ENCODE measurements at regions not wholly inside any gene's neighbourhood (a gene's known extent, or its start where the extent isn't known, plus 50 kb on each side); places are given as distances from the start of the nearest gene placed in this dataset.
"Not testable (repeated sequence)": the region's sequence is repeated elsewhere in the genome, so short reads cannot be mapped to it uniquely, and the experiment has no call there.

- not testable (repeated sequence) for DNase-seq (ENCODE audit: low read depth)
Measured at GRCh38 chr17:36695710-36696109, 94.3 kb downstream of the MRM1 start.

DNA sequence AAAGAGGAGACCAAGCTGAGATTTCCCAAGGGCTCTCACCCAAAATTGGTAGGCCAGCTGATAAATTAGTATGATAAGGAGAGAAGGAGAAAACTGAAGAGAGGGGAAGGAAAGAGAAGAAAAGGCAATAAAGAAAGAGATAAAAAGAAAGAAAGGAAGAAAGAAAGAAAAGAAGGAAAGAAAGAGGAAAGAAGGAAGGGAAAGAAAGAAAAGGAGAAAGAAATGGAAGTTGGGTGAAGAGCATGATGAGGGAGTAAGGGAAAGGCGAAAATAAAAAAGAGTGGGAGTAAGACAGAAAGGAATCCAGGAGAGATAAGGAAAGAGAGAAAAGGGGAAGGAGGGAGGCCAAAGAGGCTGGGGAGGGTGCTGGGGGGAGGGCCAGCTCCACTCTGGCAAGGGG lies 95.4 kb downstream of the MRM1 start:
- no peak for DNase-seq (ENCODE audit: low read depth)

GRCh38 chr17:36697903-36698530 lies 96.6 kb downstream of the MRM1 start:
- no peak for DNase-seq (ENCODE audit: low read depth)

GRCh38 chr17:36701429-36702099 lies 100.2 kb downstream of the MRM1 start:
- DNase-seq (ENCODE audit: low read depth), result no peak

- DNase-seq (ENCODE audit: low read depth), result no peak
Measured at GRCh38 chr17:36702636-36703035, 101.3 kb downstream of the MRM1 start.

GRCh38 chr17:36703860-36704266 lies 102.5 kb downstream of the MRM1 start:
- DNase-seq (ENCODE audit: low read depth), result no peak

- no peak for DNase-seq (ENCODE audit: low read depth)
Measured at GRCh38 chr17:36705283-36705795, 104.0 kb downstream of the MRM1 start.

GRCh38 chr17:36705874-36706731 lies 104.7 kb downstream of the MRM1 start:
- DNase-seq (ENCODE audit: low read depth), result no peak

- no peak for DNase-seq (ENCODE audit: low read depth)
Measured at GRCh38 chr17:36707904-36708303, 106.5 kb downstream of the MRM1 start.

GRCh38 chr17:36714789-36715188 lies 113.4 kb downstream of the MRM1 start:
- no peak for DNase-seq (ENCODE audit: low read depth)

DNA sequence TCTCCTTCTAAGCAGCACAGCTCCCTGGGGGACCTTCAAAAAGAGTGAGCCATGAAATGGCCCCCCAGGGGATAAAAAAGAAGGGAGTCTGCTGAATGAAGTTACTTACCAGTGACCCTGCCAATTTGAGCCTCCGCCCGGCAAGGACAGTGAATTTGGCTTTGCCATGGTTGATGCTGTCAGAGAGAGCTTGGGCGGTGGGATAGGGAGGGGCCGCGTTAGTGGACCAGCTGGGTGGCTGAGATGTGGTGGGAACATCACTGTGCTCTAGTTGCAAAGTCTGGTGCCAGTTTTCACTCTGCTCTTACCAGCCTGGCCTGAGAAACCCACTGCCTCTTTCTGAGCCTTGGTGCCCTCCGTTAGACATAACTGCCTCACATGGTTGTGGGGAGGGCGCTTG lies 114.6 kb downstream of the MRM1 start:
- DNase-seq (ENCODE audit: low read depth), result no peak

GRCh38 chr17:36717088-36717487 lies 115.7 kb downstream of the MRM1 start:
- no peak for DNase-seq (ENCODE audit: low read depth)

GRCh38 chr17:36720131-36720530 lies 118.7 kb downstream of the MRM1 start:
- no peak for DNase-seq (ENCODE audit: low read depth)

DNA sequence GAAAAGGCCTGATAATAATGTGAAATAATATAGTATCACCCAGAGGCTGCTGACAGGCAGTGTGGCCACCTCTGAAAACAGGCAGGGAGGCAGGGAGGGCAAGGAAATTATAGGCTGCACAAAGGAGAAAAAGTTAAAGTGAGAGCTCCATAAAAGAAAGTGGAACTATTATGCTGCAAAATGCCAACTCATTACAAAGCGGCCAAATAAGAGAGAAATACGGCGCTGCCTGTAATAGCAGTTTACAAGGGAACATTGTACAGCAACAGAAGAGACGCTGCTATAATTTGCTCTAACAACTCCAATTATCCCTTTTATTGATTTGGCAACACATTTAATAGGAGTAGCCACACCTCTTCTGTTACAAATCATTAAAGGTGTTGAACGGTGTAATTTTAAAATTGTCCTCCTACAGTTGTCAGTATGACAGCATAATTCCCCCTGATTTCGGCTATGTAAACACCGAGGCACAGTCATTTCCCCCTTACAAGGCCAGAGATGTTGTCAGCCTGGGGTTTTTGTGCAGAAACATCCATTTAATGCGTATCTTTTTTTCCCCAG lies 120.3 kb downstream of the MRM1 start:
- no peak for DNase-seq (ENCODE audit: low read depth)

- no peak for DNase-seq (ENCODE audit: low read depth)
Measured at GRCh38 chr17:36722121-36722902, 120.9 kb downstream of the MRM1 start.

DNA sequence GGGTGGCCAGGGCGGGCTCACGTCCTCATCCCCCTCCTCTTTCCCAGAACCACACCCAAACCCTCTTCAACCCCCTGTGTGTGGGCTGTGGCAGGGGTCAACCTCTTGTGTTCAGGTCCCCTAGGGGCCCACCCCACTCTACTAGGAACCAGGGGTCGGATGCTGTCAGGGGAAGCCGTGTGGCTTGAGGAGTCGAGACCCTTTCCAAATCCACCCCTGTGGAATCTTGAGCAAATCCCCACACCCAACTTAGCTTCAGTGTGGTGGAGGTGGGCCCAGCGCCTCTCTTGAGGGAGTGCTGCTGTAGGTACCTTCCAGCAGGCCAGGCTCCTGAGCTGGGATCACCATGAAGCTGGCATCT lies 121.5 kb downstream of the MRM1 start:
- DNase-seq (ENCODE audit: low read depth), result no peak

DNA sequence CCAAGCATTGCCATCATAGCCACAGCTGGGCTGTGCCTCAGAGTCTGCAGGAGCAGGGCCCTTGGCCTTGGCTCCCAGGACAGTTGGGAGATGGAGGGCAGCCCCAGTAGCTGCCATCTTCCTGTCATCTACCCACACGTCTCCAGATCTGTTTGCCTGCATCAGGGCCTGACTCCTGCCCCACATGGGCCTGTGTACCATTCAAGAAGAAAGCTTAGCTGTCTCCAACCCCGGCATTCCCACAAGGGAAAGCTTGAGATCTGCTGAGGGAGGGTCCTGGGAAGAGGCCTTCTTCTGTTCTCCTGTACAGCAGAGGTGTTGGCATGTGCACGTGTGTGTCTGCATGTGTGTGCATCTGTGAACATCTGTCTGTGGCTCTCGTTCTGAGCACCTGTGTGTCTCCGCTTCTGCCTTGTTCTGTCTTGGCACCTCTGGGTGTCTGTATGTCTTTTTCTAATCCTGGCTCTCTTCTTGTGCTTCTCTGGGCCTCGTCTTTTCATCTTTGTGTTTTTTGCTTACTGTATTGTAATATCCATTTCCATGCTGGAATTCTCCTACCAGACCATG lies 122.2 kb downstream of the MRM1 start:
- no peak for DNase-seq (ENCODE audit: low read depth)

DNA sequence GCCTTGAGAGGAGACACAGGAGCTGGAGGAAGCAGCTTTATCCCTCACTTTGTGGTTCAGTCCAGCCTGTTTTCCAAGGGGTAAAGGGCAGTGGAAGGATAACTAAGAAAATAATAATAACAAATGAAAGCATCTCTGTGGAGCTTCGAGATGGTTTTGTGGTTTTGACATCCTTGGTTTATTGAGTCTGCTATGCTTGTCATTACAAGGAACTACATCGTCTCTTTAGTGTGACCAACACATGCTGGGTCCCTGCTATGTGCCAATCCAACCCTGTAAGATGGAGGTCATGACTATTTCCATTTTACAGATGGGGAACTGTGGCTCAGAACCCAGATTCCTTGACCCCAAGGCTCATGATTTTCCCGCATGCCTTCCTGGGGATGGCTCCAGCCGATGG lies 124.8 kb downstream of the MRM1 start:
- DNase-seq (ENCODE audit: low read depth), result no peak

- DNase-seq (ENCODE audit: low read depth), result no peak
Measured at GRCh38 chr17:36727052-36727451, 125.7 kb downstream of the MRM1 start.

DNA sequence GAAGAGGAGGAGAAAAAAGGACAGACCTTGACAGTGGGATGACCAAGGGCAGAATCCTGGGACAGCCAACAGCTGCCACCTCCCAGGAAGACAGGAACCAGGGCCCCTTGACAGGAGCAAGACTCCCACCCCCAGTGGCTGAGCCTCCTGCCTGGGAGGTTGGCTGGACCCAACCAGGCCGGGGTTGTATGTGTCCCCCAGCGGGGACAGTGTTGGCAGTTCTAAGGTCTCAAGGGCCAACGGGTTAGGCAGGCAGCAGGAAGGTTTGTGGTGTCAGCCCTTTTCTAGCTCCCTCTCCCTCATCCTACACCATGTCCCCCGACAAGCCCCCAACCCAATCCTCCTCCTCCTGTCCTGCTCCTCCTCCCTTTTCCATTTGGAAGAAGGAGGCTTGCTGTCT lies 126.2 kb downstream of the MRM1 start:
- DNase-seq (ENCODE audit: low read depth), result no peak
